GM12878 (cell line): ENCODE measurements at regions not wholly inside any gene's neighbourhood (a gene's known extent, or its start where the extent isn't known, plus 50 kb on each side); places are given as distances from the start of the nearest gene placed in this dataset.

Experiments used
- ATAC-seq: fragments of 200-7000 bp; cut with Tn5 transposase; 3 replicates; pipeline ENCODE4 v1.9.1; 2020; ENCODE audit warnings: mild to moderate bottlenecking, moderate library complexity
- BruUV-seq: library from RNA; stranded (reverse); fragments of 400-500 nt; replicated peaks from 2 replicates; lab custom pipeline; 2021; lab: Mats Ljungman, UMichigan
- CTCF ChIA-PET: fragments of 300-600 bp; sonication (Branson Sonifier 250); formaldehyde crosslinking; extraction: SDS; loops from one replicate; lab custom pipeline; 2021; ENCODE audit warnings: inconsistent platforms; lab: Yijun Ruan, JAX
- POLR2A ChIA-PET: fragments of 350-600 bp; formaldehyde crosslinking; extraction: SDS; loops from one replicate; lab custom pipeline; 2021; ENCODE audit warnings: inconsistent platforms; lab: Charles Lee
- RAD21 ChIA-PET: fragments of 300-600 bp; sonication (Branson Sonifier 250); formaldehyde crosslinking; loops from one replicate; lab custom pipeline; 2023; ENCODE audit warnings: antibody characterized with exemption; ENCODE audit not compliant: unreplicated experiment; lab: Charles Lee
- SMC1A ChIA-PET: fragments of 300-600 bp; sonication (Branson Sonifier 250); formaldehyde crosslinking; loops from one replicate; lab custom pipeline; 2023; ENCODE audit not compliant: unreplicated experiment, uncharacterized antibody; lab: Charles Lee
- DNase-seq: peaks from one replicate; pipeline ENCODE4 v3.0.0-alpha.2; 2011; ENCODE audit warnings: low read depth, low spot score
- FAIRE-seq: peaks from 3 replicates; lab custom pipeline; 2011; peaks lifted over from hg19 to GRCh38; lab: Jason Lieb, UNC
- H2AFZ ChIP-seq: 2 replicates; pipeline ENCODE4 v1.6.0; 2011; ENCODE audit warnings: low read depth, low read length, control low read depth; ENCODE audit not compliant: control insufficient read depth
- H3K27ac ChIP-seq: 2 replicates; pipeline ENCODE4 v1.5.1; 2011; ENCODE audit warnings: control low read depth; ENCODE audit not compliant: control insufficient read depth, insufficient read depth
- H3K27me3 ChIP-seq, 2 experiments: replicated peaks in 1 of 2; 2 replicates each; pipeline versions ENCODE4 v1.6.0 to v1.6.1; 2011; ENCODE audit warnings: low read length in 1 of 2; ENCODE audit not compliant: control insufficient read depth in 2 of 2, insufficient read depth in 2 of 2
- H3K36me3 ChIP-seq, 2 experiments: 2 replicates each; pipeline ENCODE4 v1.5.1; 2011; ENCODE audit warnings: low read length in 1 of 2; ENCODE audit not compliant: control insufficient read depth in 2 of 2, insufficient read depth in 2 of 2
- H3K4me1 ChIP-seq: 2 replicates; pipeline ENCODE4 v1.6.1; 2011; ENCODE audit warnings: mild to moderate bottlenecking, low read length, moderate library complexity, mixed read lengths; ENCODE audit not compliant: control insufficient read depth, insufficient read depth
- H3K4me2 ChIP-seq: 2 replicates; pipeline ENCODE4 v1.6.0; 2011; ENCODE audit warnings: control low read depth; ENCODE audit not compliant: control insufficient read depth, insufficient read depth
- H3K4me3 ChIP-seq: fragments of 200-600 bp; sonication (generic); 2 replicates; pipeline ENCODE4 v1.5.1; 2016
- H3K79me2 ChIP-seq: 2 replicates; pipeline ENCODE4 v1.6.0; 2011; ENCODE audit warnings: low read length; ENCODE audit not compliant: control insufficient read depth, insufficient read depth
- H3K9ac ChIP-seq: 2 replicates; pipeline ENCODE4 v1.8.0; 2011; ENCODE audit warnings: low read length, control low read depth, mixed read lengths; ENCODE audit not compliant: control insufficient read depth, insufficient read depth
- H3K9me3 ChIP-seq: replicated peaks from 3 replicates; pipeline ENCODE4 v1.5.1; 2011; ENCODE audit warnings: mild to moderate bottlenecking, low read length; ENCODE audit not compliant: control insufficient read depth, insufficient read depth
- H4K20me1 ChIP-seq: 2 replicates; pipeline ENCODE4 v1.6.0; 2011; ENCODE audit not compliant: control insufficient read depth, insufficient read depth
- CBX5 ChIP-seq: sonication (generic); IDR thresholded peaks from 2 replicates; pipeline ENCODE4 v1.6.1; 2016; ENCODE audit warnings: low read depth, moderate library complexity, mild to moderate bottlenecking, inconsistent platforms
- CREB1 ChIP-seq: IDR thresholded peaks from 2 replicates; pipeline ENCODE4 v1.6.1; 2012; ENCODE audit warnings: low read depth, mild to moderate bottlenecking, inconsistent platforms
- CREM ChIP-seq: IDR thresholded peaks from 2 replicates; pipeline ENCODE4 v1.6.1; 2014; ENCODE audit warnings: antibody characterized with exemption, low read depth
- EGR1 ChIP-seq, 2 experiments: IDR thresholded peaks; 1 replicate in 1 of 2; 2 replicates in 1 of 2; pipeline ENCODE4 v1.6.1; 2011 to 2012; ENCODE audit warnings: low read depth in 2 of 2, low read length in 2 of 2, borderline replicate concordance in 1 of 2, mild to moderate bottlenecking in 1 of 2, moderate library complexity in 1 of 2
- ETV6 ChIP-seq, 2 experiments: fragments of 450-650 bp in 1 of 2; IDR thresholded peaks in 1 of 2; conservative IDR thresholded peaks in 1 of 2; 2 replicates each; pipeline ENCODE4 v1.6.1; 2014; ENCODE audit warnings: antibody characterized with exemption in 1 of 2, borderline replicate concordance in 1 of 2, low read depth in 1 of 2, mild to moderate bottlenecking in 1 of 2, moderate library complexity in 1 of 2
- GABPA ChIP-seq: IDR thresholded peaks from 2 replicates; pipeline ENCODE4 v1.6.1; 2014; ENCODE audit warnings: antibody characterized with exemption, low read depth, mild to moderate bottlenecking, inconsistent platforms
- IKZF1 ChIP-seq: fragments of 450-650 bp; conservative IDR thresholded peaks from 2 replicates; pipeline ENCODE4 v1.6.1; 2017; ENCODE audit warnings: antibody characterized with exemption, mild to moderate bottlenecking
- KDM1A ChIP-seq: fragments of 200-600 bp; sonication (generic); IDR thresholded peaks from 2 replicates; pipeline ENCODE4 v1.6.1; 2016; ENCODE audit warnings: borderline replicate concordance
- KLF5 ChIP-seq: fragments of 450-650 bp; IDR thresholded peaks from 2 replicates; pipeline ENCODE4 v1.6.1; 2014; ENCODE audit warnings: mild to moderate bottlenecking; ENCODE audit not compliant: partially characterized antibody
- PAX8 ChIP-seq: fragments of 450-650 bp; IDR thresholded peaks from 2 replicates; pipeline ENCODE4 v1.6.1; 2017; ENCODE audit warnings: mild to moderate bottlenecking, moderate library complexity
- RAD21 ChIP-seq: IDR thresholded peaks from 2 replicates; pipeline ENCODE4 v1.6.1; 2011; ENCODE audit warnings: mild to moderate bottlenecking, low read depth, low read length, moderate library complexity; ENCODE audit not compliant: insufficient read depth
- ZBED1 ChIP-seq: IDR thresholded peaks from 2 replicates; pipeline ENCODE4 v1.6.1; 2016; ENCODE audit warnings: borderline replicate concordance
- ZNF592 ChIP-seq: fragments of 450-650 bp; IDR thresholded peaks from 2 replicates; pipeline ENCODE4 v1.6.1; 2017; ENCODE audit warnings: mild to moderate bottlenecking, moderate library complexity
- WGBS: methylation state at CpG from one replicate; pipeline ENCODE4 v1.1.6; 2016; ENCODE audit warnings: low lambda C conversion rate; ENCODE audit not compliant: insufficient replicate concordance, insufficient coverage; ENCODE audit errors: missing lambda C conversion rate; 5-methylcytosine and 5-hydroxymethylcytosine counted together
- in situ Hi-C: fragments of 300-500 bp; cut with MboI; formaldehyde crosslinking; loops from 9 replicates; pipeline ENCODE4 v1.14.3; 2018; ENCODE audit warnings: mixed read lengths
- intact Hi-C: fragments of 100-400 bp; cut with micrococcal nuclease; formaldehyde crosslinking; loops from one replicate; pipeline ENCODE4 v1.14.2; 2022; ENCODE audit not compliant: unreplicated experiment
- TF ChIP-seq, protein P1 (sequence below): IDR thresholded peaks from 2 replicates; pipeline ENCODE4 v1.6.1; 2011; ENCODE audit warnings: low read depth, low read length, improper control_type of control experiment, borderline replicate concordance
- TF ChIP-seq, protein P2 (sequence below): fragments of 450-650 bp; IDR thresholded peaks from 2 replicates; pipeline ENCODE4 v1.6.1; 2016; ENCODE audit warnings: mild to moderate bottlenecking
- TF ChIP-seq, protein P3 (sequence below): fragments of 450-650 bp; IDR thresholded peaks from 2 replicates; pipeline ENCODE4 v1.6.1; 2016; ENCODE audit warnings: mild to moderate bottlenecking

DNA sequence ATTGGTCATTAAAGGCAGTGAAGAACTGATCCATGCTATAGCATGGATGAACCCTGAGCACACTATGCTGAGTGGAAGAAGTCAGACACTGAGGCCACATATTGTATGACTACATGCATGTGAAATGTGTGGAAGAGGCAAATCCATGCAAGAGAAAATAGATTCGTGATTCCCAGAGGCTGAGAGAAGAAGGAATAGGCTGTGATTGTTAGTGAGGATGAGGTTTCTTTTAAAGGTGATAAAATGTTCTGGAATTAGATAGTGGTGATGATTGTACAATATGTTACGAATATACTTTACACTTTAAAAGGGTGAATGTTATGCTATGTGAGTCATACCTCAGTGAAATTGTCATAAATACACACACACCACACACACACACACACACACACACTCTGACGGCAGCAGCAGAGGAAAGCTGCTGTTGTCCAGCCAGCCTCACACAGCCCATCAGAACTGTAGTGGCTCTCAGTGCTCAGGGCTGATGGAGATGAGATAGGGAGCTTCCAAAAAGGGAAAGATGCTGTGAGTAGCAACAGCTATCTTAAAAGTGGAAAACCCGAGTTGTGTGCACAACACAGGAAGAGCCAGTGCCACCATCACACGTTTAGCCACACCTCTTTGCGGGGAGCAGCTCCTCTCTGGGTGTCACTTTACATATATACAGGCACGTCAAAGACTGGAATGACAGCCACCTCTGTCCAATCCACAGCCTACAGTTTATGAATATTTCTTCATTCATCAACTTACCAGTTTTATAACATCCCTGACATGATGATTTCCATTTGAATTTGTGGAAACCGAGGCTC, 153.0 kb downstream of the SPATA19 start (continued):
- TF ChIP-seq ZNF592 = no peak
- TF ChIP-seq KLF5 = no peak
- TF ChIP-seq ETV6 (conservative IDR thresholded peaks at IDR 0.05 in 1 of 2, IDR thresholded peaks at IDR 0.05 in 1 of 2; ENCODE audit: borderline replicate concordance in 1 of 2, low read depth in 1 of 2) = no peak
- no peak for TF ChIP-seq KDM1A
- TF ChIP-seq, all 136 proteins: peak for 0

GRCh38 chr11:133687781-133688180, 155.5 kb upstream of the OPCML start:
- POLR2A ChIA-PET = no interaction called here
- no TSS peak for BruUV-seq
- SMC1A ChIA-PET = no interaction called here
- TF ChIP-seq PAX8 = no peak
- no peak for TF ChIP-seq CREB1
- TF ChIP-seq, protein P1, sequence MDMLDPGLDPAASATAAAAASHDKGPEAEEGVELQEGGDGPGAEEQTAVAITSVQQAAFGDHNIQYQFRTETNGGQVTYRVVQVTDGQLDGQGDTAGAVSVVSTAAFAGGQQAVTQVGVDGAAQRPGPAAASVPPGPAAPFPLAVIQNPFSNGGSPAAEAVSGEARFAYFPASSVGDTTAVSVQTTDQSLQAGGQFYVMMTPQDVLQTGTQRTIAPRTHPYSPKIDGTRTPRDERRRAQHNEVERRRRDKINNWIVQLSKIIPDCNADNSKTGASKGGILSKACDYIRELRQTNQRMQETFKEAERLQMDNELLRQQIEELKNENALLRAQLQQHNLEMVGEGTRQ = no peak
- TF ChIP-seq CREM = no peak
- TF ChIP-seq RAD21 = no peak
- TF ChIP-seq GABPA = no peak
- TF ChIP-seq IKZF1 = no peak
- TF ChIP-seq ZBED1 = no peak
- TF ChIP-seq EGR1 (IDR thresholded peaks at IDR 0.05; ENCODE audit: borderline replicate concordance in 1 of 2, low read depth in 2 of 2, low read length in 2 of 2) = no peak
- no peak for TF ChIP-seq CBX5
- TF ChIP-seq, protein P2, sequence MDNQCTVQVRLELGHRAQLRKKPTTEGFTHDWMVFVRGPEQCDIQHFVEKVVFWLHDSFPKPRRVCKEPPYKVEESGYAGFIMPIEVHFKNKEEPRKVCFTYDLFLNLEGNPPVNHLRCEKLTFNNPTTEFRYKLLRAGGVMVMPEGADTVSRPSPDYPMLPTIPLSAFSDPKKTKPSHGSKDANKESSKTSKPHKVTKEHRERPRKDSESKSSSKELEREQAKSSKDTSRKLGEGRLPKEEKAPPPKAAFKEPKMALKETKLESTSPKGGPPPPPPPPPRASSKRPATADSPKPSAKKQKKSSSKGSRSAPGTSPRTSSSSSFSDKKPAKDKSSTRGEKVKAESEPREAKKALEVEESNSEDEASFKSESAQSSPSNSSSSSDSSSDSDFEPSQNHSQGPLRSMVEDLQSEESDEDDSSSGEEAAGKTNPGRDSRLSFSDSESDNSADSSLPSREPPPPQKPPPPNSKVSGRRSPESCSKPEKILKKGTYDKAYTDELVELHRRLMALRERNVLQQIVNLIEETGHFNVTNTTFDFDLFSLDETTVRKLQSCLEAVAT = no peak
- TF ChIP-seq, protein P3, sequence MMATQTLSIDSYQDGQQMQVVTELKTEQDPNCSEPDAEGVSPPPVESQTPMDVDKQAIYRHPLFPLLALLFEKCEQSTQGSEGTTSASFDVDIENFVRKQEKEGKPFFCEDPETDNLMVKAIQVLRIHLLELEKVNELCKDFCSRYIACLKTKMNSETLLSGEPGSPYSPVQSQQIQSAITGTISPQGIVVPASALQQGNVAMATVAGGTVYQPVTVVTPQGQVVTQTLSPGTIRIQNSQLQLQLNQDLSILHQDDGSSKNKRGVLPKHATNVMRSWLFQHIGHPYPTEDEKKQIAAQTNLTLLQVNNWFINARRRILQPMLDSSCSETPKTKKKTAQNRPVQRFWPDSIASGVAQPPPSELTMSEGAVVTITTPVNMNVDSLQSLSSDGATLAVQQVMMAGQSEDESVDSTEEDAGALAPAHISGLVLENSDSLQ = no peak

More at GRCh38 chr11:133687781-133688180, 155.5 kb upstream of the OPCML start:
- Histone ChIP-seq H3K27me3 (no peaks in the 10 kb centered on the region), H3K4me2 (no peak overlapping the region), H3K36me3 (no peaks in the 10 kb centered on the region), H3K79me2 (no peaks in the 10 kb centered on the region), H3K27ac (no peak overlapping the region), H3K9me3 (no peaks in the 10 kb centered on the region), H4K20me1 (no peaks in the 10 kb centered on the region), H3K9ac (no peak overlapping the region), H3K4me1 (no peaks in the 10 kb centered on the region), H3K4me3 (no peak overlapping the region), H2AFZ (no peak overlapping the region)
- in situ Hi-C loops = no loop called here
- intact Hi-C loops = no loop called here
- no peak for ATAC-seq
- WGBS = 58% methylated on average over 5 of the region's 5 CpGs
- no peak for FAIRE-seq
- no peak for DNase-seq
- RAD21 ChIA-PET = no interaction called here
- CTCF ChIA-PET = no interaction called here
